GM23338 (cell line): ENCODE measurements at regions not wholly inside any gene's neighbourhood (a gene's known extent, or its start where the extent isn't known, plus 50 kb on each side); places are given as distances from the start of the nearest gene placed in this dataset.

Experiments
- ATAC-seq: fragments of 200-7000 bp; cut with Tn5 transposase; 3 replicates; pipeline ENCODE4 v1.9.1; 2020
- DNase-seq: peaks from one replicate; pipeline ENCODE4 v3.0.0-alpha.2; 2015; ENCODE audit warnings: low spot score
- H2AFZ ChIP-seq: fragments of 200-600 bp; sonication (generic); 2 replicates; pipeline ENCODE4 v1.8.0; 2016; ENCODE audit warnings: antibody characterized with exemption, mild to moderate bottlenecking, moderate library complexity
- H3F3A ChIP-seq: fragments of 200-600 bp; sonication (generic); replicated peaks from 2 replicates; pipeline ENCODE4 v1.8.0; 2017; ENCODE audit warnings: antibody characterized with exemption, mixed run types, low read depth
- H3K27ac ChIP-seq: fragments of 200-600 bp; sonication (generic); 2 replicates; pipeline ENCODE4 v1.6.1; 2016; ENCODE audit warnings: low read depth
- H3K27me3 ChIP-seq: fragments of 200-600 bp; sonication (generic); 2 replicates; pipeline ENCODE4 v1.8.0; 2016; ENCODE audit warnings: mild to moderate bottlenecking, mixed run types, moderate library complexity; ENCODE audit not compliant: insufficient read depth
- H3K36me3 ChIP-seq: fragments of 200-600 bp; sonication (generic); 2 replicates; pipeline ENCODE4 v1.8.0; 2016; ENCODE audit warnings: mild to moderate bottlenecking; ENCODE audit not compliant: insufficient read depth
- H3K4me1 ChIP-seq: fragments of 200-600 bp; sonication (generic); 2 replicates; pipeline ENCODE4 v1.8.0; 2016; ENCODE audit warnings: mild to moderate bottlenecking, moderate library complexity; ENCODE audit not compliant: insufficient read depth
- H3K4me2 ChIP-seq: fragments of 200-600 bp; sonication (generic); 2 replicates; pipeline ENCODE4 v1.7.1; 2017; ENCODE audit warnings: mixed run types
- H3K4me3 ChIP-seq: fragments of 200-600 bp; sonication (generic); 2 replicates; pipeline ENCODE4 v1.6.1; 2016; ENCODE audit warnings: mixed run types
- H3K79me2 ChIP-seq: fragments of 200-600 bp; sonication (generic); replicated peaks from 2 replicates; pipeline ENCODE4 v1.8.0; 2017; ENCODE audit warnings: mild to moderate bottlenecking; ENCODE audit not compliant: insufficient read depth
- H3K9me2 ChIP-seq: fragments of 200-600 bp; sonication (generic); 2 replicates; pipeline ENCODE4 v1.8.0; 2017; ENCODE audit not compliant: insufficient read depth
- H4K20me1 ChIP-seq: fragments of 200-600 bp; sonication (generic); replicated peaks from 2 replicates; pipeline ENCODE4 v1.8.0; 2017; ENCODE audit warnings: mild to moderate bottlenecking; ENCODE audit not compliant: insufficient read depth
- H3K27ac Mint-ChIP-seq: 2 replicates; pipeline ENCODE4 v1.8.0; 2020; ENCODE audit warnings: inconsistent platforms, mild to moderate bottlenecking, moderate library complexity, mixed read lengths
- H3K27me3 Mint-ChIP-seq: 3 replicates; pipeline ENCODE4 v1.8.0; 2022; ENCODE audit warnings: low read depth, mild to moderate bottlenecking, moderate library complexity, mixed read lengths, inconsistent platforms; ENCODE audit not compliant: insufficient read depth, poor library complexity
- H3K36me3 Mint-ChIP-seq: 3 replicates; pipeline ENCODE4 v1.8.0; 2021; ENCODE audit warnings: low read depth, mild to moderate bottlenecking, inconsistent platforms, moderate library complexity, mixed read lengths
- H3K4me1 Mint-ChIP-seq: 3 replicates; pipeline ENCODE4 v1.8.0; 2020; ENCODE audit warnings: mild to moderate bottlenecking, inconsistent platforms, mixed read lengths
- H3K4me3 Mint-ChIP-seq: 3 replicates; pipeline ENCODE4 v1.8.0; 2021; ENCODE audit warnings: moderate library complexity, mild to moderate bottlenecking, inconsistent platforms, mixed read lengths
- H3K9me3 Mint-ChIP-seq: 3 replicates; pipeline ENCODE4 v1.8.0; 2020; ENCODE audit warnings: moderate library complexity, mild to moderate bottlenecking, inconsistent platforms, mixed read lengths
- ETS1 ChIP-seq: IDR thresholded peaks from 2 replicates; pipeline ENCODE4 v1.6.1; 2016; ENCODE audit warnings: antibody characterized with exemption
- EZH2 ChIP-seq: fragments of 200-600 bp; sonication (generic); IDR thresholded peaks from one replicate; pipeline ENCODE4 v1.8.0; 2017; ENCODE audit warnings: antibody characterized with exemption, mild to moderate bottlenecking, low read depth; ENCODE audit not compliant: unreplicated experiment
- EZH2phosphoT487 ChIP-seq: fragments of 200-600 bp; sonication (generic); IDR thresholded peaks from one replicate; pipeline ENCODE4 v1.8.1; 2018; ENCODE audit warnings: antibody characterized with exemption; ENCODE audit not compliant: unreplicated experiment
- JUNB ChIP-seq: IDR thresholded peaks from one replicate; pipeline ENCODE4 v1.6.1; 2016; ENCODE audit warnings: antibody characterized with exemption; ENCODE audit not compliant: unreplicated experiment
- NANOG ChIP-seq: IDR thresholded peaks from 2 replicates; pipeline ENCODE4 v1.6.1; 2016; ENCODE audit warnings: antibody characterized with exemption, borderline replicate concordance
- STAT1 ChIP-seq: IDR thresholded peaks from one replicate; pipeline ENCODE4 v1.6.1; 2016; ENCODE audit warnings: antibody characterized with exemption; ENCODE audit not compliant: unreplicated experiment
- ZNF114 ChIP-seq: fragments of 250-450 bp; sonication (Bioruptor Pico); IDR thresholded peaks from 2 replicates; pipeline ENCODE4 v1.5.0; 2020; ENCODE audit warnings: mild to moderate bottlenecking, moderate library complexity
- ZNF331 ChIP-seq: fragments of 250-450 bp; sonication (Bioruptor Pico); IDR thresholded peaks from 2 replicates; pipeline ENCODE4 v1.5.0; 2020; ENCODE audit warnings: low read depth, mild to moderate bottlenecking, moderate library complexity
- TF ChIP-seq, protein P1 (sequence below): fragments of 250-450 bp; sonication (Bioruptor Pico); IDR thresholded peaks from 2 replicates; pipeline ENCODE4 v1.5.0; 2020; ENCODE audit warnings: mild to moderate bottlenecking, moderate library complexity

GRCh38 chr17:47064684-47065083, 85.6 kb upstream of the RPRML start (continued):
- TF ChIP-seq, protein P1, sequence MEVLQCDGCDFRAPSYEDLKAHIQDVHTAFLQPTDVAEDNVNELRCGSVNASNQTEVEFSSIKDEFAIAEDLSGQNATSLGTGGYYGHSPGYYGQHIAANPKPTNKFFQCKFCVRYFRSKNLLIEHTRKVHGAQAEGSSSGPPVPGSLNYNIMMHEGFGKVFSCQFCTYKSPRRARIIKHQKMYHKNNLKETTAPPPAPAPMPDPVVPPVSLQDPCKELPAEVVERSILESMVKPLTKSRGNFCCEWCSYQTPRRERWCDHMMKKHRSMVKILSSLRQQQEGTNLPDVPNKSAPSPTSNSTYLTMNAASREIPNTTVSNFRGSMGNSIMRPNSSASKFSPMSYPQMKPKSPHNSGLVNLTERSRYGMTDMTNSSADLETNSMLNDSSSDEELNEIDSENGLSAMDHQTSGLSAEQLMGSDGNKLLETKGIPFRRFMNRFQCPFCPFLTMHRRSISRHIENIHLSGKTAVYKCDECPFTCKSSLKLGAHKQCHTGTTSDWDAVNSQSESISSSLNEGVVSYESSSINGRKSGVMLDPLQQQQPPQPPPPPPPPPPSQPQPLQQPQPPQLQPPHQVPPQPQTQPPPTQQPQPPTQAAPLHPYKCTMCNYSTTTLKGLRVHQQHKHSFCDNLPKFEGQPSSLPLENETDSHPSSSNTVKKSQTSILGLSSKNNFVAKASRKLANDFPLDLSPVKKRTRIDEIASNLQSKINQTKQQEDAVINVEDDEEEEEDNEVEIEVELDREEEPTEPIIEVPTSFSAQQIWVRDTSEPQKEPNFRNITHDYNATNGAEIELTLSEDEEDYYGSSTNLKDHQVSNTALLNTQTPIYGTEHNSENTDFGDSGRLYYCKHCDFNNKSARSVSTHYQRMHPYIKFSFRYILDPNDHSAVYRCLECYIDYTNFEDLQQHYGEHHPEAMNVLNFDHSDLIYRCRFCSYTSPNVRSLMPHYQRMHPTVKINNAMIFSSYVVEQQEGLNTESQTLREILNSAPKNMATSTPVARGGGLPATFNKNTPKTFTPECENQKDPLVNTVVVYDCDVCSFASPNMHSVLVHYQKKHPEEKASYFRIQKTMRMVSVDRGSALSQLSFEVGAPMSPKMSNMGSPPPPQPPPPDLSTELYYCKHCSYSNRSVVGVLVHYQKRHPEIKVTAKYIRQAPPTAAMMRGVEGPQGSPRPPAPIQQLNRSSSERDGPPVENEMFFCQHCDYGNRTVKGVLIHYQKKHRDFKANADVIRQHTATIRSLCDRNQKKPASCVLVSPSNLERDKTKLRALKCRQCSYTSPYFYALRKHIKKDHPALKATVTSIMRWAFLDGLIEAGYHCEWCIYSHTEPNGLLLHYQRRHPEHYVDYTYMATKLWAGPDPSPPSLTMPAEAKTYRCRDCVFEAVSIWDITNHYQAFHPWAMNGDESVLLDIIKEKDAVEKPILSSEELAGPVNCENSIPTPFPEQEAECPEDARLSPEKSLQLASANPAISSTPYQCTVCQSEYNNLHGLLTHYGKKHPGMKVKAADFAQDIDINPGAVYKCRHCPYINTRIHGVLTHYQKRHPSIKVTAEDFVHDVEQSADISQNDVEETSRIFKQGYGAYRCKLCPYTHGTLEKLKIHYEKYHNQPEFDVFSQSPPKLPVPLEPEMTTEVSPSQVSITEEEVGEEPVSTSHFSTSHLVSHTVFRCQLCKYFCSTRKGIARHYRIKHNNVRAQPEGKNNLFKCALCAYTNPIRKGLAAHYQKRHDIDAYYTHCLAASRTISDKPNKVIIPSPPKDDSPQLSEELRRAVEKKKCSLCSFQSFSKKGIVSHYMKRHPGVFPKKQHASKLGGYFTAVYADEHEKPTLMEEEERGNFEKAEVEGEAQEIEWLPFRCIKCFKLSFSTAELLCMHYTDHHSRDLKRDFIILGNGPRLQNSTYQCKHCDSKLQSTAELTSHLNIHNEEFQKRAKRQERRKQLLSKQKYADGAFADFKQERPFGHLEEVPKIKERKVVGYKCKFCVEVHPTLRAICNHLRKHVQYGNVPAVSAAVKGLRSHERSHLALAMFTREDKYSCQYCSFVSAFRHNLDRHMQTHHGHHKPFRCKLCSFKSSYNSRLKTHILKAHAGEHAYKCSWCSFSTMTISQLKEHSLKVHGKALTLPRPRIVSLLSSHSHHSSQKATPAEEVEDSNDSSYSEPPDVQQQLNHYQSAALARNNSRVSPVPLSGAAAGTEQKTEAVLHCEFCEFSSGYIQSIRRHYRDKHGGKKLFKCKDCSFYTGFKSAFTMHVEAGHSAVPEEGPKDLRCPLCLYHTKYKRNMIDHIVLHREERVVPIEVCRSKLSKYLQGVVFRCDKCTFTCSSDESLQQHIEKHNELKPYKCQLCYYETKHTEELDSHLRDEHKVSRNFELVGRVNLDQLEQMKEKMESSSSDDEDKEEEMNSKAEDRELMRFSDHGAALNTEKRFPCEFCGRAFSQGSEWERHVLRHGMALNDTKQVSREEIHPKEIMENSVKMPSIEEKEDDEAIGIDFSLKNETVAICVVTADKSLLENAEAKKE = no peak
- TF ChIP-seq ETS1 (no peak), ZNF114 (CRISPR knock-in tag) (no peak), STAT1 (no peak), NANOG (no peak), ZNF331 (CRISPR knock-in tag) (no peak), JUNB (no peak)

- Mint-ChIP-seq H3K9me3 (peaks cover 13% of the 10 kb centered on the region), H3K27ac (no peak overlapping the region), H3K27me3 (peaks cover 3% of the 10 kb centered on the region), H3K4me3 (no peak overlapping the region; the same call in 2 of the 3 replicates), H3K4me1 (peaks cover 22% of the 10 kb centered on the region), H3K36me3 (peaks cover 23% of the 10 kb centered on the region)
- no peaks in the 10 kb centered on the region for H3K9me2 ChIP-seq
- H2AFZ ChIP-seq = no peak overlapping the region
- ATAC-seq = no peak
- H3K27me3 ChIP-seq = no peaks in the 10 kb centered on the region
- H3F3A ChIP-seq = no peaks in the 10 kb centered on the region
- H3K4me1 ChIP-seq = peaks cover 15% of the 10 kb centered on the region; the same call in 1 of the 2 replicates
- no peak overlapping the region for H3K4me3 ChIP-seq
- no peak overlapping the region for H3K27ac ChIP-seq
- H4K20me1 ChIP-seq = no peaks in the 10 kb centered on the region
- no peak for DNase-seq
- no peaks in the 10 kb centered on the region for H3K36me3 ChIP-seq
- no peak overlapping the region for H3K4me2 ChIP-seq
- H3K79me2 ChIP-seq = no peaks in the 10 kb centered on the region
- TF ChIP-seq STAT1 (no peak), ZNF114 (CRISPR knock-in tag) (no peak), EZH2phosphoT487 (no peak), NANOG (no peak), ZNF331 (CRISPR knock-in tag) (no peak), JUNB (no peak), EZH2 (no peak)
- TF ChIP-seq, protein P1 = no peak
Measured at GRCh38 chr17:47063475-47063874, 84.4 kb upstream of the RPRML start.
